SU-DHL-6 (cell line): ENCODE measurements at regions not wholly inside any gene's neighbourhood (a gene's known extent, or its start where the extent isn't known, plus 50 kb on each side); places are given as distances from the start of the nearest gene placed in this dataset.

Experiments
- H2AFZ ChIP-seq: fragments of 200-600 bp; sonication (generic); 2 replicates; pipeline ENCODE4 v1.6.1; 2014; ENCODE audit warnings: low read depth, mild to moderate bottlenecking, moderate library complexity, mixed read lengths, antibody characterized with exemption, low read length; ENCODE audit not compliant: severe bottlenecking
- H3F3A ChIP-seq: fragments of 200-600 bp; shearing (Covaris generic); 2 replicates; pipeline ENCODE4 v1.6.0; 2016; ENCODE audit warnings: antibody characterized with exemption, mild to moderate bottlenecking; ENCODE audit not compliant: insufficient read depth
- H3K27ac ChIP-seq: fragments of 200-600 bp; sonication (generic); 2 replicates; pipeline ENCODE4 v1.5.1; 2016; ENCODE audit warnings: low read depth, mild to moderate bottlenecking, low read length, moderate library complexity, mixed read lengths
- H3K27me3 ChIP-seq: fragments of 200-600 bp; sonication (generic), shearing (Covaris generic); 2 replicates; pipeline ENCODE4 v1.6.0; 2014; ENCODE audit warnings: mild to moderate bottlenecking, low read length
- H3K36me3 ChIP-seq: fragments of 200-600 bp; sonication (generic); 2 replicates; pipeline ENCODE4 v1.6.1; 2014; ENCODE audit warnings: mild to moderate bottlenecking, low read length, mixed read lengths
- H3K4me2 ChIP-seq: fragments of 300-600, 200-600 bp; shearing (Covaris generic), sonication (generic); 2 replicates; pipeline ENCODE4 v1.6.0; 2014; ENCODE audit warnings: low read length, low read depth, mild to moderate bottlenecking; ENCODE audit not compliant: poor library complexity, severe bottlenecking
- H3K4me3 ChIP-seq: fragments of 200-600 bp; sonication (generic); 2 replicates; pipeline ENCODE4 v1.5.1; 2014; ENCODE audit warnings: antibody characterized with exemption, low read length, mild to moderate bottlenecking, mixed read lengths; ENCODE audit not compliant: insufficient read depth, poor library complexity, severe bottlenecking
- H3K79me2 ChIP-seq: fragments of 200-600 bp; sonication (generic); 2 replicates; pipeline ENCODE4 v1.6.1; 2014; ENCODE audit warnings: mild to moderate bottlenecking, low read length, moderate library complexity; ENCODE audit not compliant: insufficient read depth
- H3K9ac ChIP-seq: fragments of 200-600 bp; sonication (generic); 2 replicates; pipeline ENCODE4 v1.7.0; 2014; ENCODE audit warnings: mild to moderate bottlenecking, low read length
- H3K9me2 ChIP-seq: fragments of 200-600 bp; sonication (generic); replicated peaks from 2 replicates; pipeline ENCODE4 v1.6.1; 2014; ENCODE audit warnings: low read length; ENCODE audit not compliant: insufficient read depth
- H3K9me3 ChIP-seq: fragments of 200-600 bp; sonication (generic); 2 replicates; pipeline ENCODE4 v1.6.1; 2014; ENCODE audit warnings: low read length, mixed read lengths; ENCODE audit not compliant: insufficient read depth
- H4K20me1 ChIP-seq: fragments of 200-600 bp; sonication (generic); 2 replicates; pipeline ENCODE4 v1.6.1; 2014; ENCODE audit warnings: low read depth, mild to moderate bottlenecking, antibody characterized with exemption, low read length, moderate library complexity, mixed read lengths
- EZH2phosphoT487 ChIP-seq: fragments of 200-600 bp; sonication (generic), shearing (Covaris generic); conservative IDR thresholded peaks from 2 replicates; pipeline ENCODE4 v1.6.1; 2018; ENCODE audit warnings: mild to moderate bottlenecking, antibody characterized with exemption, low read length, moderate library complexity, mixed read lengths
- TF ChIP-seq, protein P1 (sequence below): fragments of 200-600 bp; sonication (generic); IDR thresholded peaks from one replicate; pipeline ENCODE4 v1.5.1; 2017; ENCODE audit warnings: antibody characterized with exemption, mild to moderate bottlenecking, low read length, moderate library complexity; ENCODE audit not compliant: insufficient read depth, poor library complexity, severe bottlenecking

GRCh38 chr16:18072161-18072560 lies 264.4 kb downstream of the NPIPA8 start:
- Histone ChIP-seq H3K27me3 (no peaks in the 10 kb centered on the region), H3K27ac (no peak overlapping the region), H3F3A (no peaks in the 10 kb centered on the region), H3K9me3 (no peaks in the 10 kb centered on the region), H3K9ac (no peak overlapping the region), H2AFZ (no peak overlapping the region), H3K79me2 (no peaks in the 10 kb centered on the region), H4K20me1 (no peaks in the 10 kb centered on the region), H3K4me3 (no peak overlapping the region), H3K36me3 (no peaks in the 10 kb centered on the region), H3K9me2 (no peaks in the 10 kb centered on the region), H3K4me2 (no peak overlapping the region)
- TF ChIP-seq, protein P1, sequence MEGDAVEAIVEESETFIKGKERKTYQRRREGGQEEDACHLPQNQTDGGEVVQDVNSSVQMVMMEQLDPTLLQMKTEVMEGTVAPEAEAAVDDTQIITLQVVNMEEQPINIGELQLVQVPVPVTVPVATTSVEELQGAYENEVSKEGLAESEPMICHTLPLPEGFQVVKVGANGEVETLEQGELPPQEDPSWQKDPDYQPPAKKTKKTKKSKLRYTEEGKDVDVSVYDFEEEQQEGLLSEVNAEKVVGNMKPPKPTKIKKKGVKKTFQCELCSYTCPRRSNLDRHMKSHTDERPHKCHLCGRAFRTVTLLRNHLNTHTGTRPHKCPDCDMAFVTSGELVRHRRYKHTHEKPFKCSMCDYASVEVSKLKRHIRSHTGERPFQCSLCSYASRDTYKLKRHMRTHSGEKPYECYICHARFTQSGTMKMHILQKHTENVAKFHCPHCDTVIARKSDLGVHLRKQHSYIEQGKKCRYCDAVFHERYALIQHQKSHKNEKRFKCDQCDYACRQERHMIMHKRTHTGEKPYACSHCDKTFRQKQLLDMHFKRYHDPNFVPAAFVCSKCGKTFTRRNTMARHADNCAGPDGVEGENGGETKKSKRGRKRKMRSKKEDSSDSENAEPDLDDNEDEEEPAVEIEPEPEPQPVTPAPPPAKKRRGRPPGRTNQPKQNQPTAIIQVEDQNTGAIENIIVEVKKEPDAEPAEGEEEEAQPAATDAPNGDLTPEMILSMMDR, result no peak
- TF ChIP-seq EZH2phosphoT487, result no peak

- TF ChIP-seq, protein P1, result no peak
- TF ChIP-seq EZH2phosphoT487, result no peak
- Histone ChIP-seq H3K27ac (no peak overlapping the region), H3K4me3 (no peak overlapping the region), H3K9me2 (no peaks in the 10 kb centered on the region), H4K20me1 (no peaks in the 10 kb centered on the region), H3F3A (no peaks in the 10 kb centered on the region), H3K9me3 (no peaks in the 10 kb centered on the region), H3K9ac (no peak overlapping the region), H3K79me2 (no peaks in the 10 kb centered on the region), H3K4me2 (no peak overlapping the region), H2AFZ (no peak overlapping the region), H3K27me3 (no peaks in the 10 kb centered on the region), H3K36me3 (no peaks in the 10 kb centered on the region)
Observed at GRCh38 chr16:18069683-18070082, 266.9 kb downstream of the NPIPA8 start.

GRCh38 chr16:18068477-18068876 lies 268.1 kb downstream of the NPIPA8 start:
- Histone ChIP-seq H3K79me2 (no peaks in the 10 kb centered on the region), H3K27ac (no peak overlapping the region), H3K4me2 (no peak overlapping the region), H3K9me2 (no peaks in the 10 kb centered on the region), H3K9ac (no peak overlapping the region), H3K36me3 (no peaks in the 10 kb centered on the region), H3K27me3 (no peaks in the 10 kb centered on the region), H4K20me1 (no peaks in the 10 kb centered on the region), H3K9me3 (no peaks in the 10 kb centered on the region), H3F3A (no peaks in the 10 kb centered on the region), H3K4me3 (no peak overlapping the region), H2AFZ (no peak overlapping the region)
- TF ChIP-seq, protein P1, result no peak
- no peak for TF ChIP-seq EZH2phosphoT487
